ENCODE measurements at regions not wholly inside any gene's neighbourhood (a gene's known extent, or its start where the extent isn't known, plus 50 kb on each side); places are given as distances from the start of the nearest gene placed in this dataset.

GRCh38 chr10:110368556-110368955 is 63.8 kb upstream of the SMNDC1 start:
- TF ChIP-seq POLR2A (IDR thresholded peaks at IDR 0.05), result no peak
- no peak for TF ChIP-seq EP300 (IDR thresholded peaks at IDR 0.05)
- TF ChIP-seq CTCF (IDR thresholded peaks at IDR 0.05), result no peak
- WGBS, 2 donors, result 48 to 53% methylated on average over 3 of the region's 3 CpGs
- H3K9me3 ChIP-seq, result no peaks in the 10 kb centered on the region
- H3K36me3 ChIP-seq, result no peaks in the 10 kb centered on the region
- H3K27me3 ChIP-seq, result no peaks in the 10 kb centered on the region
- no peak overlapping the region for H3K27ac ChIP-seq
- H3K4me1 ChIP-seq, result no peaks in the 10 kb centered on the region
- H3K4me3 ChIP-seq, result no peak overlapping the region
- no peak for DNase-seq (ENCODE audit: low spot score in 2 of 2)

- 83 to 87% methylated on average over 4 of the region's 4 CpGs for WGBS, 2 donors
- TF ChIP-seq POLR2A (IDR thresholded peaks at IDR 0.05) (no peak), EP300 (IDR thresholded peaks at IDR 0.05) (no peak), CTCF (IDR thresholded peaks at IDR 0.05) (no peak)
- H3K4me3 ChIP-seq, result no peak overlapping the region
Observed at GRCh38 chr10:110370006-110370405, 65.3 kb upstream of the SMNDC1 start.

GRCh38 chr10:110372656-110373055 is 67.9 kb upstream of the SMNDC1 start:
- no peak for DNase-seq (ENCODE audit: low spot score in 2 of 2)
- H3K27me3 ChIP-seq, result no peaks in the 10 kb centered on the region
- no peaks in the 10 kb centered on the region for H3K4me1 ChIP-seq
- no peaks in the 10 kb centered on the region for H3K36me3 ChIP-seq
- TF ChIP-seq POLR2A (IDR thresholded peaks at IDR 0.05) (no peak), EP300 (IDR thresholded peaks at IDR 0.05) (no peak), CTCF (IDR thresholded peaks at IDR 0.05) (no peak)
- H3K27ac ChIP-seq, result no peak overlapping the region
- H3K4me3 ChIP-seq, result no peak overlapping the region
- 59 to 65% methylated on average over 1 of the region's 1 CpG for WGBS, 2 donors
- no peaks in the 10 kb centered on the region for H3K9me3 ChIP-seq

More at GRCh38 chr10:110370006-110370405, 65.3 kb upstream of the SMNDC1 start:
- H3K4me1 ChIP-seq, result no peaks in the 10 kb centered on the region
- no peaks in the 10 kb centered on the region for H3K27me3 ChIP-seq
- no peaks in the 10 kb centered on the region for H3K36me3 ChIP-seq
- no peak overlapping the region for H3K27ac ChIP-seq
- no peak for DNase-seq (ENCODE audit: low spot score in 2 of 2)
- H3K9me3 ChIP-seq, result no peaks in the 10 kb centered on the region

DNA sequence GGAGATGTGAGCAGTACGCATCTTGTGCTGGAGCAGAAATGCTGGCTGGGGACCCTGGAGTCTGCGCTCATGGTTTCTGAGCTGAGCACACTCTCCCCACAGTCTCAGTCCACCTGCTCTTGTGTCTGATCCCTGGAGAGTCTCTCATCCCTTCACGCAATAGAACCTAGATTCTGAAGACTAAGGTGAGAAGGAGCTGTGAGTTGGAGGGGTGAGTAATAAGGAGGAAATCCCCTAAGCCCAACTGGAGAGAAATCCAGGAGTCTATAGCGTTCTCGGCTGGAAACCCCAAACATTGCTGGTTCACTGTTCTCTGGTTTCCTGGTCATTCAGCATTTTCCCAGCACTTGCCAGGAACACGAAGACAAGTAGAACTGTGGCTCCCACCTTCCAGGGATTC is 68.3 kb upstream of the SMNDC1 start:
- 88 to 92% methylated on average over 6 of the region's 6 CpGs for WGBS, 2 donors
- Histone ChIP-seq H3K27ac (no peak overlapping the region), H3K27me3 (no peaks in the 10 kb centered on the region), H3K4me1 (no peaks in the 10 kb centered on the region), H3K9me3 (no peaks in the 10 kb centered on the region), H3K4me3 (no peak overlapping the region), H3K36me3 (no peaks in the 10 kb centered on the region)
- no peak for DNase-seq (ENCODE audit: low spot score in 2 of 2)
- TF ChIP-seq CTCF (IDR thresholded peaks at IDR 0.05), result no peak
- no peak for TF ChIP-seq EP300 (IDR thresholded peaks at IDR 0.05)
- no peak for TF ChIP-seq POLR2A (IDR thresholded peaks at IDR 0.05)

GRCh38 chr10:110373857-110374654 is 69.3 kb upstream of the SMNDC1 start:
- Histone ChIP-seq H3K36me3 (no peaks in the 10 kb centered on the region), H3K4me3 (no peak overlapping the region), H3K9me3 (no peaks in the 10 kb centered on the region), H3K4me1 (no peaks in the 10 kb centered on the region), H3K27me3 (no peaks in the 10 kb centered on the region), H3K27ac (no peak overlapping the region)
- DNase-seq (ENCODE audit: low spot score in 2 of 2), result no peak
- 83 to 85% methylated on average over 8 of the region's 8 CpGs for WGBS, 2 donors
- TF ChIP-seq CTCF (IDR thresholded peaks at IDR 0.05), result no peak
- no peak for TF ChIP-seq POLR2A (IDR thresholded peaks at IDR 0.05)
- no peak for TF ChIP-seq EP300 (IDR thresholded peaks at IDR 0.05)

Measured in tibial nerve (tissue), 4 donors.